ENCODE measurements at regions not wholly inside any gene's neighbourhood (a gene's known extent, or its start where the extent isn't known, plus 50 kb on each side); places are given as distances from the start of the nearest gene placed in this dataset.

DNA sequence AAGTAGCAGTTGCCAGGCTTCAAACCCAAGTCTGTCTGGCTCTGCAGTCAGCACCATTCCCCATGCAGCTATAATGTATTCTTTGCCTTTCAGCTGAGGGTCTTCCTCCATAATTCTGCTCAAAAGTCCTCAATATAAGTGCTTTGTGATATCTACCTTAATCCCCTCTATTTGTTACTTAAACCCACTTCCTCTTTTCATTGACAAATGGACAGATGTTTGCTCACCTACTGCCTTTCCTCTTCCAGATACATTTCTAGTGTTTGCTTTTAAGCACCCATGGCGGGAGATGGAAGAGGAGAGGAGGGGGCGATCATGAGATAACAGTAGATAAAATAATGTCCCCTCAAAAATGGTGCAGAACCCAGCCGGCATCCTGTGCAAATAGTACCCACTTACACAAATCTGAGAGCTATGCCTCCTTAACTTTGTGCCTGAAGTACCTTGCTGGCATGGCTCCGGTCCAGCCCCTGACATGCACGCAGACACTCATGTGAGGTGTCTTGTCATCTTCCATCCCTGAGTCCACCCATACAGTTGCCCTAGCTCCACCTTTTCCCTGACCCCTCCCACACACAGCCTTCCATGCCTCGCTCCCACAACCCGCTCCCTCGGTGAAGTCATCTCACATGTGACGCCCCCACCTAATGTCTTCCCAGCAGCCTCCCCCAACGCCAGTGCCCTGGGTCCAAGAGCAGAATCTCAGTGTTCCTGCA lies 109.6 kb downstream of the TRIM29 start:
- ATAC-seq (no peak), DNase-seq (ENCODE audit: low spot score) (no peak)
- Mint-ChIP-seq H3K4me3 (no peak overlapping the region), H3K27ac (no peak overlapping the region), H3K4me1 (ENCODE audit: low read depth in 2 of 2) (peaks cover 4 to 8% of the 10 kb centered on the region in 2 donors), H3K9me3 (no peaks in the 10 kb centered on the region), H3K36me3 (no peaks in the 10 kb centered on the region), H3K27me3 (peaks cover 24 to 26% of the 10 kb centered on the region in 2 donors)

DNA sequence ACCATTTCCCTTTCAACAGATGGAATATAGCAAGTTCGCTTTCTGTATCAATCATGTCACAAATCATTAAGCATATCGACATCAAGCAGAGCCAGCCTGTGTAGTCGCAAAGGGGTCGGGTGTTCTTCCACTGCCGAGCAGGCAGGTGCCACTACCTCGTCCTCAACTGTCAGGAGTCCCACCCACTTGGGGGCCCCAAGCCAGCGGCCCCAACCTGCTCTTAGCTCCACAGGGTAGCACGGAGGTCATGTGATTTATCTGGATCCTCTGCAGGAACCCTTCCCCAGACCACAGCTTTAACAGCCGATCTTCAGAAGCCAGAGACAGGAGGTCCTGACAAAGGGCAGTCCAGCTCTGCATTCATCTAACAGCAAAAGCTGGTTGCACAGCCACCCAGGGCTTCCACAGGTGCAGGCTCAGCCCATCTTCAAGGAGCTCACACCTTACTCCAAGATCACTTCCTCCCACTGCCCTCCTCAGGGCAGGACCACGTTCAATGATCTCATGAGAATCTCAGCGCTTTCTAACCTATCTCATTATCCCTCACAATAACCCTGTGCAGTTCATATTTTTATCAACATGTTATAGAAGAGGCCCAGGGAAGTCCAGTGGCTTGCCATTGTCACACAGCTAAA lies 110.2 kb downstream of the TRIM29 start:
- Mint-ChIP-seq H3K9me3 (no peaks in the 10 kb centered on the region), H3K4me3 (no peak overlapping the region), H3K36me3 (no peaks in the 10 kb centered on the region), H3K4me1 (ENCODE audit: low read depth in 2 of 2) (peaks cover 4 to 8% of the 10 kb centered on the region in 2 donors), H3K27me3 (peaks cover 23 to 24% of the 10 kb centered on the region in 2 donors), H3K27ac (no peak overlapping the region)
- no peak for ATAC-seq
- no peak for DNase-seq (ENCODE audit: low spot score)

DNA sequence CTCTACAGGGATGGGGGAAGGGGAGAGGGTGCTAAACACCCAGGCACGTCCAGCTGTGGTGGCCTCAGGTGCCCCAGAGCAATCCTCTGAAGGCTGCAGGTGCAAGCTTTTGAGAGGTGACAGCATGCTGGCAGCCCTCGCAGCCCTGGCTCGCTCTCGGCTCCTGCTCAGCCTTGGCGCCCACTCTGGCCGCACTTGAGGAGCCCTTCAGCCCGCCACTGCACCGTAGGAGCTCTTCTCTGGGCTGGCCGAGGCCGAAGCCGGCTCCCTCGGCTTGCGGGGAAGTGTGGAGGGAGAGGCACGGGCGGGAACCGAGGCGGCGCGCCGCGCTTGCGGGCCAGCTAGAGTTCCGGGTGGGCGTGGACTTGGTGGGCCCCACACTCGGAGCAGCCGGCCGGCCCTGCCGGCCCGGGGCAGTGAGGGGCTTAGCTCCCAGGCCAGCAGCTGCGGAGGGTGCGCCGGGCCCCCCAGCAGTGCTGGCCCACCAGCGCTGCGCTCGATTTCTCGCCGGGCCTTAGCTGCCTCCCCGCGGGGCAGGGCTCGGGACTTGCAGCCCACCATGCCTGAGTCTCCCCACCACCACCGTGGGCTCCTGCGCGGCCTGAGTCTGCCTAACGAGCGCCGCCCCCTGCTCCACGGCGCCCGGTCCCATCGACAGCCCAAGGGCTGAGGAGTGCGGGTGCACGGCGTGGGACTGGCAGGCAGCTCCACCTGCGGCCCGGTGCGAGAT lies 112.1 kb downstream of the TRIM29 start:
- no peak for DNase-seq (ENCODE audit: low spot score)
- Mint-ChIP-seq H3K36me3 (no peaks in the 10 kb centered on the region), H3K9me3 (no peaks in the 10 kb centered on the region)

DNA sequence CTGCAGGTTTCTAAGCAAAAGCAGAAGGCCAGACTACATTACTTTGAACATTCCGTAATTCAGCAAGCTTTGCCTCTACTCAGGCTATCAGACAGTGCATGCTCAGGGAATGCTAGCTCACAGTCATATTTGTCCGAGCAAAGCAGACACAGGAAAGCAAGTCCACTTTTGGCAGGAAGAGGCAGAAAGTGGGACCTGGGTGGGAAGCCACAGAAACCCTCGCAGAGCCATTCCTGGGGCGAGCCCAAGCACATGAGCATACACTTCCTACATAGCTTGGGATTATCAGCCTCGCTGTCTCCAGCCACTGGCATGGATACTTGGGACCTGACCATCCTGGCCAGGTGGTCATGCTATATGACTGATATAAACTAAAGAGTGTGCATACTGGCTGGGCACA lies 113.3 kb downstream of the TRIM29 start:
- no peak overlapping the region for H3K4me3 Mint-ChIP-seq
- peaks cover 21 to 32% of the 10 kb centered on the region in 2 donors for H3K27me3 Mint-ChIP-seq
- DNase-seq (ENCODE audit: low spot score) (no peak), ATAC-seq (no peak)
- H3K27ac Mint-ChIP-seq = no peak overlapping the region
- H3K36me3 Mint-ChIP-seq = no peaks in the 10 kb centered on the region
- no peaks in the 10 kb centered on the region for H3K9me3 Mint-ChIP-seq
- peaks cover 4 to 8% of the 10 kb centered on the region in 2 donors for H3K4me1 Mint-ChIP-seq (ENCODE audit: low read depth in 2 of 2)

More for the DNA sequence above, 112.1 kb downstream of the TRIM29 start:
- Mint-ChIP-seq H3K4me3 (no peak overlapping the region), H3K27me3 (peaks cover 21 to 22% of the 10 kb centered on the region in 2 donors), H3K4me1 (ENCODE audit: low read depth in 2 of 2) (peaks cover 4 to 8% of the 10 kb centered on the region in 2 donors), H3K27ac (no peak overlapping the region)
- ATAC-seq = no peak

DNA sequence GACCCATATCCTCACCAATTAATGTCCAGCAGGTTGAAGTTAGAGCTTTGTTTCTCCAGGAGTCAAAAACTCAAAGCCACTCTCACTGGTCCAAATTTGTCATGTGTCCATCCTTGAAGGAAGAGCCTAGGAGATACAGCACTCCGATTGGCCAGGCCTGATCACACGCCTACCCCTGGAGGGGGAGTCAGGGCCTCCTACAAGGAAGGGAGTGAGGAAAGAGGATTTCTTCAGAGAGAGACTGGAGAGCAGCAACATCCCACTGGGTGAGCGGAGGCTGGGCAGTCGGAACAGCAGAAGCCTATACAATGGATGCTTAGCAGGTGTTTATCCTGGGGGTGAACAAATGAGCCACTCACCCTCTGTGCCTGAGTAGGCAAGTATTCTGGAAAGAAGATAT lies 113.9 kb downstream of the TRIM29 start:
- DNase-seq (ENCODE audit: low spot score) = no peak
- no peaks in the 10 kb centered on the region for H3K9me3 Mint-ChIP-seq
- ATAC-seq = no peak
- H3K27me3 Mint-ChIP-seq = peaks cover 20 to 30% of the 10 kb centered on the region in 2 donors
- H3K4me3 Mint-ChIP-seq = no peak overlapping the region
- H3K4me1 Mint-ChIP-seq (ENCODE audit: low read depth in 2 of 2) = peaks cover 4 to 8% of the 10 kb centered on the region in 2 donors
- no peak overlapping the region for H3K27ac Mint-ChIP-seq
- no peaks in the 10 kb centered on the region for H3K36me3 Mint-ChIP-seq

DNA sequence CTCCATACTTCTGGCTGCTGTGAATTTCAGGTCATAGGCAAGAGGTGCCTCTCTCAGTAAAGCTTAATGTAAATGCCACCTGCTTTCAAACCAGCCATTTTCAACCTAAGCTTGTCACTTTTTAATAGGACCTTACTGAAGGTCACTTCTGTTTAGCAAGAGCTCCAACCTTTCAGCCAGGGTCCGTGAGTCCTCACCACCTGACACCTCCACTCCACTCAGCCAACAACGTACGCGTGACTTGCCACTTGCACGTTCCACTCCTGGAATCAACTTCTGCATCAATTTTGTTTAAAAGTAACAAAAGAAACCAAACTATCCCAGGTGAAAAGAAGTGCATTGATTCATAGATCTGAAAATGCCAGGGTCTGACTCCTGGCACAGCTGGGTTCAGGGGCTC lies 114.4 kb downstream of the TRIM29 start:
- ATAC-seq = no peak
- Mint-ChIP-seq H3K4me1 (ENCODE audit: low read depth in 2 of 2) (peaks cover 4 to 8% of the 10 kb centered on the region in 2 donors), H3K27me3 (peaks cover 15 to 25% of the 10 kb centered on the region in 2 donors), H3K27ac (no peak overlapping the region), H3K36me3 (no peaks in the 10 kb centered on the region), H3K9me3 (no peaks in the 10 kb centered on the region), H3K4me3 (no peak overlapping the region)
- DNase-seq (ENCODE audit: low spot score) = no peak

DNA sequence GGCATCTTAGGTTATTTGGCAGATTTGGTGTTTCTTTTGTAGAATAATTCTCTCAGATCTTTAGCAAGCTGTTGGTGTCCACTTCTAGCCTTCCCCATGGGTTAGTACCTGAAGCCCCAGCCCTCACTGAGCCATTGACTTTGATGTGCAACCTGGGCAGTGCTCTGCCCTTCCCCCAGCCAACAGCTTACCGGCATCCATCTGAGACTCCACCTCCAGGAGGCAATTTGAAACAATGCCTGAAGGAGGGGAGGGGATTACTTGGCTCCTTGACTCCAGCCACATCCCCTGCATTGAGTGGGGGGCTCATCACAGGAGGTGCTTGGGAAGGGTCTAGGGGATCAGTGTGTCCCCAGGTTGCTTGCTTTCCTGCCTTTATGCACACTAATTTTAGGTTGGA lies 114.8 kb downstream of the TRIM29 start:
- DNase-seq (ENCODE audit: low spot score) = no peak
- Mint-ChIP-seq H3K36me3 (no peaks in the 10 kb centered on the region), H3K27me3 (peaks cover 16 to 21% of the 10 kb centered on the region in 2 donors), H3K9me3 (no peaks in the 10 kb centered on the region), H3K27ac (no peak overlapping the region), H3K4me3 (no peak overlapping the region), H3K4me1 (ENCODE audit: low read depth in 2 of 2) (peaks cover 4 to 8% of the 10 kb centered on the region in 2 donors)
- no peak for ATAC-seq

DNA sequence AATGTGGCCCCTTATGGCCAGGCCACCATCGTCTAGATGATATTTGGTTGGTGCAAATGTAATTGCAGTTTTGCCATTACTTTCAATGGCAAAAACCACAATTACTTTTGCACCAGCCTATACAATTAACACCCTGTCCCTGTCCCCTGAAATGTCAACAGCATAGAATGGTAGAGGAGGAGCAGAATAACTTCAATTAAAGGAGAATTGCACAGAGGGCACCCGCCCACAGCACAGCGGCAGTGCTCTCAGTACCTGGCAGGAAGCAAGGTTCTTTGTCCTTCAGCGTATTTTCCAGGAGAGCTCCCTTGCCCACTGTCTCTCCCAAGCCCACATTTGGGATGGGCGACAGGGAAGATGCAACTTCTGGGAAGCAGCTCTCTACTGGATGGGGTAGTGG lies 115.3 kb downstream of the TRIM29 start:
- no peak for ATAC-seq

DNA sequence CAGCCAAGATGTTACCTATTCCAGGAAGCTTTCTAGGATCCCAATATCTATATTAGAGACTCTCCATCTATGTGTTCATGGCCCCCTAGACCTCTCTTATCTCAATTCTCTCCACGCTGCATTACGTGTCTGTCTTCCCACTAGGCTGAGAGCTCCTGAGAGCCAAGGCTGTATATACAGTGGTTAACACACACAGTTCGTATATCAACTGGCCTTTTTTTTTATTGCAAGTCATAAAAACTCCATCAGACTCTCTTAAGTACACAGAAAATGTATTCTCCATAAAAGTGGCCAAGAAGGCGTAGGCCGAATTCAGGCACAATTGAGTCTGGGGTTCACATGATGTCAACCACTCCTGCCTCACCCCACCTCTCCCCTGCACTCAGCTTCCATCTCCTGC lies 115.9 kb downstream of the TRIM29 start:
- H3K4me3 Mint-ChIP-seq = no peak overlapping the region
- peaks cover 22 to 32% of the 10 kb centered on the region in 2 donors for H3K27me3 Mint-ChIP-seq
- no peaks in the 10 kb centered on the region for H3K9me3 Mint-ChIP-seq
- no peak overlapping the region for H3K27ac Mint-ChIP-seq
- peaks cover 2 to 3% of the 10 kb centered on the region in 2 donors for H3K4me1 Mint-ChIP-seq (ENCODE audit: low read depth in 2 of 2)
- H3K36me3 Mint-ChIP-seq = no peaks in the 10 kb centered on the region
- ATAC-seq = no peak
- no peak for DNase-seq (ENCODE audit: low spot score)

More for the DNA sequence above, 115.3 kb downstream of the TRIM29 start:
- H3K4me1 Mint-ChIP-seq (ENCODE audit: low read depth in 2 of 2) = peaks cover 4 to 8% of the 10 kb centered on the region in 2 donors
- no peaks in the 10 kb centered on the region for H3K36me3 Mint-ChIP-seq
- peaks cover 21 to 26% of the 10 kb centered on the region in 2 donors for H3K27me3 Mint-ChIP-seq
- no peaks in the 10 kb centered on the region for H3K9me3 Mint-ChIP-seq
- DNase-seq (ENCODE audit: low spot score) = no peak
- H3K4me3 Mint-ChIP-seq = no peak overlapping the region
- H3K27ac Mint-ChIP-seq = no peak overlapping the region

DNA sequence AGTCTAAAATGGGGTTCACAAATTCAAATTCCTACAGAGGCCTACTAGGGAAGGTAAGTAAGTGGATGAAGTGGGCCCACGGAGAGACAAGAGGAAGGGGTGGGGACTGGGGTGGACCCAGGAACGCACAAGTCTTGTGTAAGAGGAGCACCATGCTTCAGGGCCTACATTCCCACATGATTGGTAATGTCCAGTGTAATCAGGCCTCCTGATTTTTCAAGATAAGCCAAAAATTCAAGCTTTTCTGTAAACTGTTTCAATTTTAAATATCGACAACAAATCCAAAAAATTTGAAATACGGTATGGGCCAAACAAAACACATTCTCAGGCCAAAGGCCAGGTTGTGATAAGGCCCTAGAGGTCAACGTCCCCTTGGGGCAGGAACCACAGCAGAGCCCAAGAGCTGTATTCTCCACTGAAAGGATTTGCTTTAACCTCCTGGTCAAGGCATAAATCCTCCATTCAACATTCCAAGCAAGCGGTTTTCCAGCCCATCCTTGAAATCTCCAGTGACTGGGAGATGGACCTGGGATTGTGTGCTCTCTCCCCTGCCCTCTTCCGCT lies 116.4 kb downstream of the TRIM29 start:
- ATAC-seq = no peak
- H3K4me3 Mint-ChIP-seq = no peak overlapping the region
- DNase-seq (ENCODE audit: low spot score) = no peak
- no peaks in the 10 kb centered on the region for H3K36me3 Mint-ChIP-seq
- no peak overlapping the region for H3K27ac Mint-ChIP-seq
- no peaks in the 10 kb centered on the region for H3K9me3 Mint-ChIP-seq
- H3K27me3 Mint-ChIP-seq = peaks cover 26 to 37% of the 10 kb centered on the region in 2 donors
- H3K4me1 Mint-ChIP-seq (ENCODE audit: low read depth in 2 of 2) = no peaks in the 10 kb centered on the region

DNA sequence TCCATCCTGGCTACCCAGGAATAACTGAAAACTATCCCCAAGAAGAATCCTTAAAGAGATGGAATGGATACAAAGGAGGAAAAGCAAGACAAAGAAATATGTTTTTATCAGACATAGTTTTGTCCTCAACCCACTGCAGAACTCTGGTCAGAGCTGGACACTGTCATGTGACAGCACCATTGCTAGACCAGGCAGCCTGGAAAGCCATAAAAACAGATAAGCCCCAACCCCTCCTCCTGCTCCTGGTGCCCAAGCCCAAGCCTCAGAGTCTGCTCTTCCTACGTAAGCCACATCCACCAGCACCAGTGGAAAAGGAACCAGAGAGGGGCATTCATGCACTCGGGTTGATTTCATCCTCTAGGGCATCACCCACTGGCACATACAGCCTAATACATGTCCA lies 116.9 kb downstream of the TRIM29 start:
- H3K4me1 Mint-ChIP-seq (ENCODE audit: low read depth in 2 of 2) = no peaks in the 10 kb centered on the region
- no peak overlapping the region for H3K4me3 Mint-ChIP-seq
- no peak for DNase-seq (ENCODE audit: low spot score)
- no peak overlapping the region for H3K27ac Mint-ChIP-seq
- peaks cover 30 to 42% of the 10 kb centered on the region in 2 donors for H3K27me3 Mint-ChIP-seq
- H3K9me3 Mint-ChIP-seq = no peaks in the 10 kb centered on the region
- no peak for ATAC-seq
- H3K36me3 Mint-ChIP-seq = no peaks in the 10 kb centered on the region

DNA sequence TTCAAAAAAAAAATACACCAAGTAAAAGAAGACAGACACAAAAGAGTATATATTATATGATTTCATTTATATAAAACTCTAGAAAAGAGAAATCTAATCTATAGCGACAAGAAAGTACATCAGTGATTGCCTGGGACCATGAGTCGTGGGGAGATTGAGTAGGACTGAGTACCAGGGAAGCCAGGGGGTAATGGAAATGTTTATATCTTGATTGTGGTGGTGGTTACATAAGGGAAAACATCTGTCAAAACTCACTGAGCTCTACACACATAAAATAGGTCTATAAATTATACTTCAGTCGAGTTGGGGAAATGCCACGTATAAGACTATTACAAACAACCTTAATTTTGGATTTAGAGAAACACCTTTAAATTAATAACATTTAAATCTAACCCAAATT lies 117.4 kb downstream of the TRIM29 start:
- H3K36me3 Mint-ChIP-seq = no peaks in the 10 kb centered on the region
- H3K27ac Mint-ChIP-seq = no peak overlapping the region
- no peaks in the 10 kb centered on the region for H3K9me3 Mint-ChIP-seq
- no peak for DNase-seq (ENCODE audit: low spot score)
- peaks cover 34 to 47% of the 10 kb centered on the region in 2 donors for H3K27me3 Mint-ChIP-seq
- no peak for ATAC-seq
- no peaks in the 10 kb centered on the region for H3K4me1 Mint-ChIP-seq (ENCODE audit: low read depth in 2 of 2)
- no peak overlapping the region for H3K4me3 Mint-ChIP-seq

DNA sequence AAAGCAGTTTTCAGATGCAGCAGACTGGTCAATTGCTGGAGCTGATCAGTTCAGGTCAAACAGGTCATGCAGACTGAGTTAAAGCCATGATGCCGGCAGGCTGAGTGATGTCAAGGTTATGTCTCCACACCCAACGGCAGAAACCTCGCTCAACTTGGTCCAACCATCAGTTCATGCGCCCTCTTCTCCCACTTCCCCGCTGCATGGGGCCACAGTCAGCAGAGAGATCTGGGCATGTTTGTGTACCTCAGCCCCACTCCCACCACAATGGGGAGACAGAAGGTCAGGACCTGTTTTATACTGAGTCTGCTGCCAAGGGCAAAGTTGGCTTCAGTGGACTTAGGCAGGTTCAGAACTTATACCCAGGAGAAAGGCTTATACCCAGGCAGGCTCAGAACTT lies 118.7 kb downstream of the TRIM29 start:
- peaks cover 43 to 60% of the 10 kb centered on the region in 2 donors for H3K27me3 Mint-ChIP-seq
- H3K36me3 Mint-ChIP-seq = no peaks in the 10 kb centered on the region
- no peak overlapping the region for H3K27ac Mint-ChIP-seq
- DNase-seq (ENCODE audit: low spot score) (no peak), ATAC-seq (no peak)
- H3K9me3 Mint-ChIP-seq = no peaks in the 10 kb centered on the region
- H3K4me3 Mint-ChIP-seq = no peak overlapping the region
- peaks cover 0 to 3% of the 10 kb centered on the region in 2 donors for H3K4me1 Mint-ChIP-seq (ENCODE audit: low read depth in 2 of 2)

All from natural killer cell treated with Interleukin-12 subunit alpha and Interleukin-12 subunit beta and Interleukin-15 and Interleukin-18, amount 100 ng/mL, for 72 hours (primary cell).